GM19023 (cell line): ENCODE measurements at regions not wholly inside any gene's neighbourhood (a gene's known extent, or its start where the extent isn't known, plus 50 kb on each side); places are given as distances from the start of the nearest gene placed in this dataset.

Source experiments
- ATAC-seq: cut with Tn5 transposase; IDR thresholded peaks from one replicate; pipeline ENCODE4 v1.9.1; 2021; ENCODE audit warnings: mild to moderate bottlenecking, moderate library complexity; ENCODE audit not compliant: unreplicated experiment

DNA sequence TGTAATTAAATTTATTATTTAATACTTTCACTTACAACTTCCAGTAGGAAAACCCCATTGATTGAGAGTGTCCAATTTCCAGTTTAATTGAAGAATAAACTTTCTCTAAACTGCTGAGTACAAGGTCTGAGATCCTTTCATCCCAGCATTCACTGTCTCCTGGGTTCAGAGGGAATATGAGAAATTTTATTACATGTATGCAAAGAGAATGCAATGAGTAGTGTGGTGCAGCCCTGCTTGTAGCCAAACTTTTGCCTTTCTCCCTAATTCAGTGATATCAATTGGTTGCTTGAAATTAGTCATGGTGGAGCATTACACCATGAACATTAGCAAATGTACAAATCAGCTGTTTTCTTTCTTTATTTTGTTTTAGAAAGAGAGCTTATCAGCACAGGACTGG lies 780.6 kb upstream of the MDGA2 start:
- ATAC-seq, result no peak

DNA sequence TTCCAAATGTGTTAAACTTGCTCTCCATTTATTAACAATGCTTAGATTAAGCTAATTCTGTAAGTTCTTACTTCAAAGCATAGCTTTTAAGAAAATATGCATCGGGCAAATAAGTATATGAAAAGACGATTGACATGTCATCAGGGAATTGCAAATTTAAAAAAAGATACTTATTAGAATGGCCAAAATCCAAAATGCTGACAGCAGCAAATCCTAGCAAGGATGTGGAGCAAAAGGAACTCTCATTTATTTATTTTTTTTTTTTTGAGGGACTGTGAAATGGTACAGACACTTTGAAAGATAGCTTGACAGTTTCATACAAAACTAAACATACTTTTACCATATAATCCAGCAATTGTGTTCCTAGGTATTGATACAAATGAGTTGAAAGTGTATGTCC lies 779.5 kb upstream of the MDGA2 start:
- ATAC-seq, result no peak

DNA sequence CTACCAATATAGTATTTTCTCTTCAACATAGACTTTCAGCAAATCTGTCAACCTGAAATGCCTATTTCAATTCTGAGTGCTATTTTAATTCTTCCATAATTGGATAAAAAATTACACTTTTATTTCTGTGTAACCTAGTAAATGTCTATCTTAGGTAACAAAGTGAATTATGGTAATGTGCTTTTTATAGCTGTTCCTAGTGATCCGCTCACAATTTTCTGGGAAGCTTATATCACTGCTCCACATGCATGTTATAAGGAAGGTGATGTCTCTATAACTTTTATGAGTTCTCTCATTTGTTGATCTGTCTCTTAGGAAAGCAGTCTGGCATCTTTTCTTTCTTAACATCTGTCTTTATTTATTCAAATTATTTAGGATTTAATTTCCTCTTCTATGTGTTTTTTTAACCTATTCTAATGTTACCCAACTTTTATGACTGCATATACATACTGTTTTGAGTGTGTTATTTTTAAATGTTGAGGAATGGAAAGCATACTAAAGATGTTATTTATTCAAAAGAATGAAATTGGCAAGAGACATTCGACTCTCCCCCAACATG lies 777.1 kb upstream of the MDGA2 start:
- no peak for ATAC-seq

DNA sequence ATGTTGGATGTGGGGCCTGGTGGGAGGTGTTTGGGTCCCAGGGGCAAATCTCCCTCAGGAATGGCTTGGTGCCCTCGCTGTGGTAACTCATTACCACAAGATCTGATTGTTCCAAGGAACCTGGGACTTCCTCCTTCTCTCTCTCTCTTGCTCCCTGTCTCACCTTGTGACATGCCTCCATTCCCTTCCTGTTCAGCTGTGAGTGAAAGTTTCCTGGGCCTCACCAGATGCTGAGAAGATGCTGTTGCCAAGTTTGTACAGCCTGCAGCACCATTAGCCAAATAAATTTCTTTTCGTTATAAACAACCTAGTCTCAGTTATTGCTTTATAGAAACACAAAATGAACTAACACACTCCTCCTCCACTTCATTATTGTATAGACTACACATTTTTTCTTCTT lies 759.8 kb upstream of the MDGA2 start:
- ATAC-seq, result no peak

DNA sequence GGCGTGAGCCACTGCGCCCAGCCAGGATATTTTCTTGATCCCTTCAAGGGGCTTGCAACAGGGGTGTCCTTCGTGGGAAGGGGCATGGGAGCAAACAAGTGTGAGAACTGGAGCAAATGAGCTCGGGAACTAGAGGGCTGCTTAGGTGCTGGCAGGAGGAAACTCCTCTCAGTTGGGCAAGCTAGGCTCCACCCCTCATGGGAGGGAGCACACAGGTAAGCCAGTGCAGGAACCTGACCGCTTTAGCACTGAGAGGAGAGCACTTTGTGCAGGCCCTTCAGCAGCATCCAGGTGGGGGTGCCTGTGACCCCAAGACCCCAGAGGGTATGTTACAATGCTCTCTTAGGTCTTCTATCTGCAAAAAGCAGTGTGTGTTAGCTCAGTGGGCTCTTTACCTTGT lies 755.4 kb upstream of the MDGA2 start:
- no peak for ATAC-seq

DNA sequence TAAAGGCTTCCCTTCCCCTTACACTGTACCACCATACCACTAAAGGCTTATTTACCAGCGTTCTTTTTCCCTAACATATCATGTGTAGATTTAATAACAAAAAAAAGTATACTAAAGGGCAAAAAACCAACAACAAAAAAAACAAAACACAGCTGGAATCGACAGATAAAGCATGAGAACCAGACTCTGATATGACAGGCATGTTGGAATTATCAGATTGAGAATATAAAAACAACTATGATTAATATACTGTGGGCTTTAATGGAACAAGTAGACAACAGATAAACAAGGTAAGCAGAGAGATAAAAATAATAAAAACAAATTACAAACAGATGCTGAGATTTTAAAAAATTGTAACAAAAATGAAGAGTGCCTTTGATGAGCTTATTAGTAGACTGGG lies 754.1 kb upstream of the MDGA2 start:
- no peak for ATAC-seq

- ATAC-seq, result no peak
Observed at GRCh38 chr14:48417715-48418500, 742.5 kb upstream of the MDGA2 start.

- ATAC-seq, result no peak
Observed at GRCh38 chr14:48401321-48401720, 725.9 kb upstream of the MDGA2 start.

DNA sequence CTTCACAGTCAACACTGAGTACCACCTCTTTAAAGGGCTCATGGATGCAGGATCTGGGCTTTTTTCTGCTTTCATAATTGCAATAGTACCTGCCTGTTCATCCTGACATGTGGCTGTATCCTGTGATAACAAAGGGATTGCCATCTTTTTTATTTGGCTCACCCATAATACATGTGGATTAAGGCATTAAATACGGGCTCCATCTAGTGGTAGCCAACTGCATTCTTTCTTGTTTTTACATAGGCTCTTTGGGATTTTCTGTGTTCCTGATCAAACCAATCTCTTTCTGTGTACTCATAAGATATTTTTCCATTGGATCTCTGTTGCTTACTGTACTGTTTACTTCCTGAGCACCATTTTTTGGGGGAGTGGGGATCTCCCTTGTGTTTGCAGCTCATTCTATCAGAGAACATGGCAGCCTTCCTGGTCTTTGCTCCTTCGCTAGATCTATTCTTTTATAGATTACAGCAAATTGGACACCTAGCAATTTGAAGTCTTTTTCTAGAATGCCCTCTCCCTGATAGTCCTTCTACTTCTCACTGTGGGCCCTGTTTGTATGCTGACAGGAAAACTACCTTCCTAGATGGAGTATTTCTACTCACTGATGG lies 723.4 kb upstream of the MDGA2 start:
- ATAC-seq, result no peak

DNA sequence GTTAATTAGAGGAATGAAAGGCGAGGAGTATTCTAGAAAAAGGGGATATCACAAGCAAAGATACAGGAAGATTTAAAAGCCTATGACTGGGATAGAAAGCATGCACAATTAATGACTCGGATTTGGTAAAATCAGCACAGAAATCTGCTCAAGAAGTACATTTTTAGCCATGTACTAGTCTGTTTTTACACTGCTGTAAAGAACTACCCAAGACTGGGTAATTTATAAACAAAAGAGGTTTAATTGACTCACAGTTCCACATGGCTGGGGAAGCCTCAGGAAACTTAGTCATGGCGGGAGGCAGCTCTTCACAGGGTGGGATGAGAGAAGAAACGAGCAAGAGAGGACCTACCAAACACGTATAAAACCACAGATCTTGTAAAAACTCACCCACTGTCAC lies 716.3 kb upstream of the MDGA2 start:
- no peak for ATAC-seq

GRCh38 chr14:48390346-48390745 lies 714.9 kb upstream of the MDGA2 start:
- ATAC-seq, result no peak

DNA sequence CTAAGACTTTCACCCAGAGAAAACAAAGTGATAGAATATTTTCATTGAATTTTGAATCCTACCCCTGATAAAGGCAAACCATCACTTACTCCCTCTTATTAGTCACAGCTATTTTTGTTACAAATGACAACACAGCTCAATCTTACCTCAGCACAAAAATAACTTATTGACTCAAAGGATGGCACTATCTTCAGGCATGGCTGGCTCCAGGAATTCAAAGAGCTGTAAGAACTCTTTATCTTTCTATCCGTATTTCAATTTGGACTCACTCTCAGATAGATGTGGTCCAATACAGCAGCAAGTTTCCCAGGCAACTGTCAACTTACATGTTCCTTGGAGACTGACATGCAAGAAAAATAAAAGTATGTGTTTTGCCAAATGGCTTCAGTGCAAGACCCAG lies 709.4 kb upstream of the MDGA2 start:
- no peak for ATAC-seq

DNA sequence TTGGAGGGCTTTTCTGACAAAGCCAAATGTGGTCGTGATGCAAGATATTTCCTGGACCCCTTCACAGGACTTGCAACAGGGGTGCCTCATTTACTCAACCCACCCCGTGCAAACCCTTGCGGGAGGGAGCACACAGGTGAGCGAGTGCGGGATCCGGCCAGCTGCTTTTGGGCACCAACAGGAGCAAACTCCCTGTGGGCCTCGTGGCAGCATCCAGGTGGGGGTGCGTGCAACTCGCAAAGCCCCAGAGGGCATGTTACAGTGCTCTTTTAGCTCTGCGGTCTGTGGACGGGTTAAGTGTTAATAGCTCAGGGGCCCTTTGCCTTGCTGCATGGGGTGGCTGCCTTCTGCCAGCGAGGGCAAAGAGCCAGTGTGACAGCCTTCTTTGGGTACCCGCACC lies 707.6 kb upstream of the MDGA2 start:
- no peak for ATAC-seq

GRCh38 chr14:48378541-48378940 lies 703.1 kb upstream of the MDGA2 start:
- no peak for ATAC-seq

DNA sequence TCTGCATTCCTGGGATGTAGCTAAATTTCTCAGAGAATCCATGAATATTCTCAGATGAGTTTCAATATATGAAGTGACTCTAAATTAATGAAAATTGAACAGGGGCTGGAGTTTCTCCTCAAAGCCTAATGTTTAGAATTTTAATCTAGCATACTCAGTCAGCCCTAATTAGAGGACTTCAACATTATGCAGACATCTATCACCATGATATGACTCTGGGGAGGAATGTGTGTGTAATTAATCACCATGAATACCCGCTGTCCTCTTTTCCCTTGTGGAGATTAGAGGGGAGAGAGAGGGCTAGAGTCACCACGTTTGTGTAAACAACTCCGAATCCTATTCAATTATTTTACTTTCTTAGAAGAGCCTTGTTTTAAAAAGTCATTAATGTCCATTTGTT lies 698.6 kb upstream of the MDGA2 start:
- no peak for ATAC-seq

DNA sequence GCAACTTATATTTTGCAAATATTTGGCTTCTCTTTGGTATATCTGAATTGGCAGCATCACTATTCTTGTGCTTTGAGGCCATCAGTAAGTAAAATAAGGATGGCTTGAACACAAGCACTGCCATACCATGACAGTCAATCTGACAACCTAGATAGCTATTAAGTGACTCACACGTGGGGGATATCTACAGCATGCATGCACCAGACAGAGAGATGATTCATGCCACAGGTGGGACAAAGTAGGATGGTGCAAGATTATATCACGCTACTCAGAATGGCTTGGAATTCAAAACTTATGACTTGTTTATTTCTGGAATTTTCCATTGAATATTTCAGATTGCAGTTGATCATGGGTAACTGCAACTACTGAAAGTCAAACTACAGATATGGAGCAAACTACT lies 675.6 kb upstream of the MDGA2 start:
- no peak for ATAC-seq

DNA sequence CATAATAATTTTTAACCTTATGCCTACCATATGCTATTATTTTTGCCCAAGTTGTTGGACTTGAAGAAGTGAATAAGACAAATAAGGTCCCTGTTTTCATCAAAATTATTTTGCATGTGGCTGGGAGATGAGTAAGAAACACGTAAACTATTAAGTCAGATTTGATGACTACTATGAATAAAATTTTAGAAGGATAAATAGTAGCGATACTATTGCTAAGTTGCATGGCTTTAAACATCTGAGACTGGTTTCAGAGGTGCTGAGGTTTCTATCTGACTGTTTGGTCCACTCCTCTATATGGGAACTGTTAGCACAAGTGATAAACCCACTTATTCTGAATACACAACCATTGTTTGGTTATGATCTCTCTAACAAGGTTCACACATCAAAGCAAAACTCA lies 674.3 kb upstream of the MDGA2 start:
- no peak for ATAC-seq

GRCh38 chr14:48341069-48341468 lies 665.7 kb upstream of the MDGA2 start:
- no peak for ATAC-seq

- ATAC-seq, result no peak
Observed at GRCh38 chr14:48333221-48333920, 658.0 kb upstream of the MDGA2 start.

DNA sequence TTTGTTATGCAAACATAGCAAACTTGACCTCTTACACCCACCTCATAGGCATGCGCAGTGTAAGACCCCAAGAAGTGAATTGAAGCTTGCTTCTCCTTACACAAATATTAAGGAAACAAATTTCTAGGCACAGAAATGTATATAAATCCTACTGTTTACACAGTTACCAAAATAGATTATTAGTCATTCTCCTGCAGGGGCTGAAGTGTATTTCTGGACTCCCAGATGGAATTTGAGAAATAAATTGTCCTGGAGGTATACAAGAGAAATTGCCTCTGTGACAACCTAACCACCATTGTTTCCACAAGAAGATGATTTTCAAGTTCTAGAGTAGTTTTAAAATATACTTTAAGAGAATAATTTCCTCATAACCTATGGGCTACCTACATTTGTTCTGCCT lies 656.0 kb upstream of the MDGA2 start:
- ATAC-seq, result no peak

DNA sequence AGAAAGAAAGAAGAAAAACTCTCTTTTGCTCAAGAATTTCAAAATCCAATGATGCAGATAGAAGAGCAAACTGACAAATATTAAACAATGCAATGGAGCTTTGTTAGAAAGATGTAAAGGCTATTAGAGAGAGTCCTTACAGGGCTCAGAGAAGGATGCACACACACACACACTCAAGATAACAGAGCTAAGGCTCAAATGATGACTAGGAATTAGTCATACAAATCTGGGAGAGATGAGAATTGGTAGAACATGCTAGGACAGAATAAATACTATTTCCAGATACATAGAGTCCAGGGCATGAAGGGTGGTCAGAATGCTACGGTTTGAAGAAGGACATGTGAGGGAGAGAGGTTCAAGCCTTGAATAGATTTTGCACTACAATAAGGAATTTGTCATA lies 650.1 kb upstream of the MDGA2 start:
- no peak for ATAC-seq

- no peak for ATAC-seq
Observed at GRCh38 chr14:48323665-48324064, 648.3 kb upstream of the MDGA2 start.
